ENCODE measurements at regions not wholly inside any gene's neighbourhood (a gene's known extent, or its start where the extent isn't known, plus 50 kb on each side); places are given as distances from the start of the nearest gene placed in this dataset.

GRCh38 chr11:109749476-109749875 lies 327.5 kb downstream of the C11orf87 start:
- DNase-seq, result no peak
- H3K9me3 ChIP-seq, result no peaks in the 10 kb centered on the region
- H3K36me3 ChIP-seq, result no peaks in the 10 kb centered on the region
- no peak overlapping the region for H3K4me3 ChIP-seq
- no peaks in the 10 kb centered on the region for H3K27me3 ChIP-seq
- TF ChIP-seq EP300 (IDR thresholded peaks at IDR 0.05) (no peak), POLR2A (IDR thresholded peaks at IDR 0.05) (no peak), POLR2AphosphoS5 (IDR thresholded peaks at IDR 0.05) (no peak)
- no peaks in the 10 kb centered on the region for H3K4me1 ChIP-seq
- intact Hi-C loops (cut with DNase I; ENCODE audit: low total_unique reads), result no loop called here
- WGBS, 5 donors, result 41 to 68% (median 51%) methylated on average over 1 of the region's 1 CpG
- no peak overlapping the region for H3K27ac ChIP-seq

GRCh38 chr11:109750964-109751363 lies 329.0 kb downstream of the C11orf87 start:
- WGBS, 5 donors, result 67 to 89% (median 82%) methylated on average over 2 of the region's 2 CpGs
- Histone ChIP-seq H3K27me3 (no peaks in the 10 kb centered on the region), H3K4me1 (no peaks in the 10 kb centered on the region), H3K27ac (no peak overlapping the region), H3K4me3 (no peak overlapping the region), H3K36me3 (no peaks in the 10 kb centered on the region), H3K9me3 (no peaks in the 10 kb centered on the region)
- DNase-seq, result no peak
- intact Hi-C loops (cut with DNase I; ENCODE audit: low total_unique reads), result no loop called here
- TF ChIP-seq EP300 (IDR thresholded peaks at IDR 0.05) (no peak), POLR2AphosphoS5 (IDR thresholded peaks at IDR 0.05) (no peak), POLR2A (IDR thresholded peaks at IDR 0.05) (no peak), CTCF (IDR thresholded peaks at IDR 0.05) (no peak)

GRCh38 chr11:109752212-109752825 lies 330.3 kb downstream of the C11orf87 start:
- intact Hi-C loops (cut with DNase I; ENCODE audit: low total_unique reads), result no loop called here
- Histone ChIP-seq H3K9me3 (no peaks in the 10 kb centered on the region), H3K4me3 (no peak overlapping the region), H3K36me3 (no peaks in the 10 kb centered on the region), H3K4me1 (no peaks in the 10 kb centered on the region), H3K27ac (no peak overlapping the region), H3K27me3 (no peaks in the 10 kb centered on the region)
- no peak for TF ChIP-seq POLR2AphosphoS5 (IDR thresholded peaks at IDR 0.05)
- no peak for TF ChIP-seq EP300 (IDR thresholded peaks at IDR 0.05)
- TF ChIP-seq CTCF (IDR thresholded peaks at IDR 0.05), result no peak
- no peak for TF ChIP-seq POLR2A (IDR thresholded peaks at IDR 0.05)
- WGBS, 5 donors, result 80 to 91% (median 89%) methylated on average over 5 of the region's 5 CpGs
- no peak for DNase-seq

GRCh38 chr11:109756521-109756920 lies 334.5 kb downstream of the C11orf87 start:
- Histone ChIP-seq H3K27ac (no peak overlapping the region), H3K4me1 (no peaks in the 10 kb centered on the region), H3K36me3 (no peaks in the 10 kb centered on the region), H3K9me3 (no peaks in the 10 kb centered on the region), H3K4me3 (no peak overlapping the region), H3K27me3 (no peaks in the 10 kb centered on the region)
- 87 to 97% (median 89%) methylated on average over 1 of the region's 1 CpG for WGBS, 5 donors
- TF ChIP-seq POLR2AphosphoS5 (IDR thresholded peaks at IDR 0.05), result no peak
- DNase-seq, result no peak
- intact Hi-C loops (cut with DNase I; ENCODE audit: low total_unique reads), result no loop called here

GRCh38 chr11:109756951-109757350 lies 335.0 kb downstream of the C11orf87 start:
- Histone ChIP-seq H3K9me3 (no peaks in the 10 kb centered on the region), H3K4me1 (no peaks in the 10 kb centered on the region), H3K27me3 (no peaks in the 10 kb centered on the region), H3K27ac (no peak overlapping the region), H3K36me3 (no peaks in the 10 kb centered on the region), H3K4me3 (no peak overlapping the region)
- 84 to 92% (median 90%) methylated on average over 3 of the region's 3 CpGs for WGBS, 5 donors
- intact Hi-C loops (cut with DNase I; ENCODE audit: low total_unique reads), result no loop called here
- no peak for TF ChIP-seq POLR2AphosphoS5 (IDR thresholded peaks at IDR 0.05)
- TF ChIP-seq EP300 (IDR thresholded peaks at IDR 0.05), result no peak
- no peak for TF ChIP-seq POLR2A (IDR thresholded peaks at IDR 0.05)
- no peak for TF ChIP-seq CTCF (IDR thresholded peaks at IDR 0.05)
- DNase-seq, result no peak
